DND-41 (cell line): ENCODE measurements at regions not wholly inside any gene's neighbourhood (a gene's known extent, or its start where the extent isn't known, plus 50 kb on each side); places are given as distances from the start of the nearest gene placed in this dataset.
A peak's percentile ranks its signal among the peaks of the same experiment; 100 is the strongest.

Source experiments
- ATAC-seq: fragments of 200-7000 bp; cut with Tn5 transposase; 3 replicates; pipeline ENCODE4 v1.9.1; 2021; ENCODE audit warnings: low read depth; ENCODE audit not compliant: insufficient read depth
- DNase-seq: peaks from one replicate; pipeline ENCODE4 v3.0.0-alpha.2; 2020
- H2AFZ ChIP-seq: 2 replicates; pipeline ENCODE4 v1.6.0; 2012; ENCODE audit warnings: low read depth, low read length
- H3K27ac ChIP-seq: 2 replicates; pipeline ENCODE4 v1.5.1; 2012; ENCODE audit warnings: low read length, inconsistent platforms
- H3K27me3 ChIP-seq: fragments of 200-600 bp; sonication (generic); 2 replicates; pipeline ENCODE4 v1.6.0; 2012; ENCODE audit warnings: low read length, mild to moderate bottlenecking, inconsistent platforms; ENCODE audit not compliant: insufficient read depth, poor library complexity
- H3K36me3 ChIP-seq: 2 replicates; pipeline ENCODE4 v1.5.1; 2012; ENCODE audit warnings: low read length, inconsistent platforms; ENCODE audit not compliant: insufficient read depth
- H3K4me1 ChIP-seq: 2 replicates; pipeline ENCODE4 v1.5.1; 2012; ENCODE audit warnings: mild to moderate bottlenecking, low read length; ENCODE audit not compliant: insufficient read depth
- H3K4me2 ChIP-seq: 2 replicates; pipeline ENCODE4 v1.6.0; 2012; ENCODE audit warnings: mild to moderate bottlenecking, moderate library complexity, low read length, inconsistent platforms; ENCODE audit not compliant: insufficient read depth
- H3K4me3 ChIP-seq, 2 experiments: fragments of 200-600 bp in 1 of 2; shearing (Covaris generic) in 1 of 2; 2 replicates each; pipeline ENCODE4 v1.5.1; 2012 to 2016; ENCODE audit warnings: inconsistent platforms in 2 of 2, low read length in 2 of 2, mild to moderate bottlenecking in 2 of 2, low read depth in 1 of 2, moderate library complexity in 1 of 2
- H3K79me2 ChIP-seq: 2 replicates; pipeline ENCODE4 v1.6.0; 2012; ENCODE audit warnings: low read length, inconsistent platforms; ENCODE audit not compliant: insufficient read depth
- H3K9ac ChIP-seq: 2 replicates; pipeline ENCODE4 v1.6.0; 2012; ENCODE audit warnings: low read depth, mild to moderate bottlenecking, inconsistent platforms, low read length, moderate library complexity
- H3K9me3 ChIP-seq: 2 replicates; pipeline ENCODE4 v1.5.1; 2012; ENCODE audit warnings: low read length, moderate library complexity, mild to moderate bottlenecking, inconsistent platforms; ENCODE audit not compliant: insufficient read depth, severe bottlenecking
- H4K20me1 ChIP-seq: 2 replicates; pipeline ENCODE4 v1.6.0; 2012; ENCODE audit warnings: low read length; ENCODE audit not compliant: insufficient read depth
- CTCF ChIP-seq: IDR thresholded peaks from 2 replicates; pipeline ENCODE4 v1.5.1; 2012; ENCODE audit warnings: borderline replicate concordance, low read length, moderate library complexity, mild to moderate bottlenecking; ENCODE audit not compliant: poor library complexity, severe bottlenecking; ENCODE audit errors: extremely low read depth
- EZH2 ChIP-seq: IDR thresholded peaks from 3 replicates; pipeline ENCODE4 v1.6.1; 2012; ENCODE audit warnings: borderline replicate concordance, low read depth, mild to moderate bottlenecking, moderate library complexity, low read length, inconsistent platforms; ENCODE audit not compliant: severe bottlenecking

- no peak overlapping the region for H2AFZ ChIP-seq
- no peaks in the 10 kb centered on the region for H3K36me3 ChIP-seq
- TF ChIP-seq CTCF: no peak
- no peak for TF ChIP-seq EZH2
- H3K9ac ChIP-seq: no peak overlapping the region
- peaks cover 13% of the 10 kb centered on the region; the same call in 1 of the 2 replicates for H3K4me1 ChIP-seq
- no peaks in the 10 kb centered on the region for H3K79me2 ChIP-seq
- no peaks in the 10 kb centered on the region for H3K27me3 ChIP-seq
- H3K4me2 ChIP-seq: no peak overlapping the region
- DNase-seq: no peak
- ATAC-seq: no peak
- no peak overlapping the region for H3K4me3 ChIP-seq
- H4K20me1 ChIP-seq: no peaks in the 10 kb centered on the region
- H3K27ac ChIP-seq: no peak overlapping the region; the same call in 1 of the 2 replicates
- H3K9me3 ChIP-seq: no peaks in the 10 kb centered on the region
These were observed 280.7 kb upstream of the ZNF608 start for GRCh38 chr5:125026867-125027731.

- Histone ChIP-seq H3K9me3 (no peaks in the 10 kb centered on the region), H4K20me1 (no peaks in the 10 kb centered on the region), H3K79me2 (no peaks in the 10 kb centered on the region), H2AFZ (no peak overlapping the region), H3K36me3 (no peaks in the 10 kb centered on the region), H3K27ac (no peak overlapping the region), H3K4me3 (no peak overlapping the region), H3K4me2 (no peak overlapping the region), H3K27me3 (no peaks in the 10 kb centered on the region), H3K9ac (no peak overlapping the region), H3K4me1 (peaks cover 26% of the 10 kb centered on the region)
- TF ChIP-seq EZH2 (no peak), CTCF (no peak)
- DNase-seq: no peak
- no peak for ATAC-seq
These were observed 285.8 kb upstream of the ZNF608 start for GRCh38 chr5:125032286-125032685.

GRCh38 chr5:125033602-125034001 lies 287.2 kb upstream of the ZNF608 start:
- no peak overlapping the region for H3K9ac ChIP-seq
- ATAC-seq (peak; percentile 82), DNase-seq (peak; percentile 19)
- H3K36me3 ChIP-seq: no peaks in the 10 kb centered on the region
- no peak overlapping the region for H2AFZ ChIP-seq
- H3K79me2 ChIP-seq: no peaks in the 10 kb centered on the region
- H3K4me3 ChIP-seq: no peak overlapping the region
- no peaks in the 10 kb centered on the region for H3K9me3 ChIP-seq
- H3K27me3 ChIP-seq: no peaks in the 10 kb centered on the region
- no peak overlapping the region for H3K27ac ChIP-seq
- H3K4me2 ChIP-seq: no peak overlapping the region
- H3K4me1 ChIP-seq: peaks cover 28% of the 10 kb centered on the region
- H4K20me1 ChIP-seq: no peaks in the 10 kb centered on the region
- TF ChIP-seq EZH2 (no peak), CTCF (no peak)
